ENCODE measurements at regions not wholly inside any gene's neighbourhood (a gene's known extent, or its start where the extent isn't known, plus 50 kb on each side); places are given as distances from the start of the nearest gene placed in this dataset.
A peak's percentile ranks its signal among the peaks of the same experiment; 100 is the strongest.
"Not testable (repeated sequence)": the region's sequence is repeated elsewhere in the genome, so short reads cannot be mapped to it uniquely, and the experiment has no call there.

- Histone ChIP-seq H3K4me1 (peaks cover 7% of the 10 kb centered on the region), H3K9me3 (no peaks in the 10 kb centered on the region), H3K27ac (peak overlapping the region; percentile 62), H3K27me3 (ENCODE audit: low read depth) (no peaks in the 10 kb centered on the region), H3K4me3 (no peak overlapping the region), H3K36me3 (no peaks in the 10 kb centered on the region)
- TF ChIP-seq, protein P1, sequence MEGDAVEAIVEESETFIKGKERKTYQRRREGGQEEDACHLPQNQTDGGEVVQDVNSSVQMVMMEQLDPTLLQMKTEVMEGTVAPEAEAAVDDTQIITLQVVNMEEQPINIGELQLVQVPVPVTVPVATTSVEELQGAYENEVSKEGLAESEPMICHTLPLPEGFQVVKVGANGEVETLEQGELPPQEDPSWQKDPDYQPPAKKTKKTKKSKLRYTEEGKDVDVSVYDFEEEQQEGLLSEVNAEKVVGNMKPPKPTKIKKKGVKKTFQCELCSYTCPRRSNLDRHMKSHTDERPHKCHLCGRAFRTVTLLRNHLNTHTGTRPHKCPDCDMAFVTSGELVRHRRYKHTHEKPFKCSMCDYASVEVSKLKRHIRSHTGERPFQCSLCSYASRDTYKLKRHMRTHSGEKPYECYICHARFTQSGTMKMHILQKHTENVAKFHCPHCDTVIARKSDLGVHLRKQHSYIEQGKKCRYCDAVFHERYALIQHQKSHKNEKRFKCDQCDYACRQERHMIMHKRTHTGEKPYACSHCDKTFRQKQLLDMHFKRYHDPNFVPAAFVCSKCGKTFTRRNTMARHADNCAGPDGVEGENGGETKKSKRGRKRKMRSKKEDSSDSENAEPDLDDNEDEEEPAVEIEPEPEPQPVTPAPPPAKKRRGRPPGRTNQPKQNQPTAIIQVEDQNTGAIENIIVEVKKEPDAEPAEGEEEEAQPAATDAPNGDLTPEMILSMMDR (IDR thresholded peaks at IDR 0.05) = no peak
- ATAC-seq (peak; percentile 21 to 48), DNase-seq (no peak)
- intact Hi-C loops (cut with DNase I) = no loop called here
These were observed 177.2 kb upstream of the TAB2 start for GRCh38 chr6:149140137-149140909.

DNA sequence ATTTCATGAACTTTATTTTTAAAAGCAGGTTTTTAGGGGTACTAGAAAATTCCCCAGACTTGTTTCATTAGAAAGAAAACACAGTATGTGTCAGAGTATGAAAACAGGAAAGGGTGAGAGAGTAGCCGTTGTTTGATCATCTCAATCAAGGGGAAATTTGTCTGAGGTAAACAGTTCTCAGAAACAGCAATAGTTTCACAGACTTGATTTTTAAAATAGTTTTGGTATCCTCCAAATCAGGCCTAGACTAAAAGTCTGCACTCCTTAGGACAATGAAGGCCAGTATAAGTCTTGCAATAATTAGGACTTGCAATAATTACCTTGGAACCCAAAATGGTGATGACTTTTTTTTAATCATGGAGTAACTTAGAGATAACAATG, 176.6 kb upstream of the TAB2 start:
- Histone ChIP-seq H3K4me1 (peaks cover 7% of the 10 kb centered on the region), H3K4me3 (no peak overlapping the region), H3K27me3 (ENCODE audit: low read depth) (no peaks in the 10 kb centered on the region), H3K9me3 (no peaks in the 10 kb centered on the region), H3K36me3 (no peaks in the 10 kb centered on the region), H3K27ac (peak overlapping the region; percentile 62)
- ATAC-seq = peak in 1 of 2 donors; percentile 33
- TF ChIP-seq, protein P1 (IDR thresholded peaks at IDR 0.05) = no peak
- intact Hi-C loops (cut with DNase I) = no loop called here
- DNase-seq = no peak

DNA sequence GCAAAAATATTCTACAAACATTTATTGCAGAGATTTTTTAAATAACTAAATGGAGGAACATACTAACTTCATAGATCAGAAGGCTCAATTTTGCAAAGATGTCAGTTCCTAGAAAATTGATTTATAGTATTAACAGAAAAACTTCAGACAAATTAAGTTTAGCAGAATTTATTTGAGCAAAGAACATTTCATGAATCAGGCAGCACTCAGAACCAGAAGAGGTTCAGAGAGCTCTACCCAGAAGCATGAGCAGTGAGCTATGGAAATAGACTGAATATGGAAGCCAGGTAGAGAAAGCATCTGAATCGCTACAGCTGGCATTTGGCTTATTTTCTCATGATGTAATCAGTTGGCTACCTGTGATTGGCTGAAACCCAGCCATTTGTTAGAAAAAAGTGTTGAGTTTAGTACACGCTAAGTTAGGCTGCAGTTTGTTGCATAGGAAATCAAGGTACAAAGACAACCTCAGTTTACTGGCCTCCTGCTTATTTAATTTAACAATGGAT, 174.5 kb upstream of the TAB2 start:
- intact Hi-C loops (cut with DNase I) = no loop called here
- no peaks in the 10 kb centered on the region for H3K27me3 ChIP-seq (ENCODE audit: low read depth)
- TF ChIP-seq, protein P1 (IDR thresholded peaks at IDR 0.05) = no peak
- no peaks in the 10 kb centered on the region for H3K36me3 ChIP-seq
- peaks cover 7% of the 10 kb centered on the region for H3K4me1 ChIP-seq
- DNase-seq (no peak), ATAC-seq (no peak)
- H3K9me3 ChIP-seq = no peaks in the 10 kb centered on the region
- no peak overlapping the region for H3K4me3 ChIP-seq
- no peak overlapping the region for H3K27ac ChIP-seq

DNA sequence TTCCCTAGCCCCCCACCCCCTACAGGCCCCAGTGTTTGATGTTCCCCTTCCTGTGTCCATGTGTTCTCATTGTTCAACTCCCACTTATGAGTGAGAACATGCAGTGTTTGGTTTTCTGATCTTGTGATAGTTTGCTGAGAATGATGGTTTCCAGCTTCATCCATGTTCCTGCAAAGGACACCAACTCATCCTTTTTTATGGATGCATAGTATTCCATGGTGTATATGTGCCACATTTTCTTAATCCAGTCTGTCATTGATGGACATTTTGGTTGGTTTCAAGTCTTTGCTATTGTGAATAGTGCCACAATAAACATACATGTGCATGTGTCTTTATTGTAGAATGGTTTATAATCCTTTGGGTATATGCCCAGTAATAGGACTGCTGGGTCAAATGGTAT, 171.7 kb upstream of the TAB2 start:
- H3K9me3 ChIP-seq; H3K27ac ChIP-seq; H3K27me3 ChIP-seq (ENCODE audit: low read depth); H3K4me1 ChIP-seq; H3K4me3 ChIP-seq; DNase-seq; intact Hi-C loops (cut with DNase I); H3K36me3 ChIP-seq; ATAC-seq: not testable (repeated sequence)

GRCh38 chr6:149147195-149147594, 170.3 kb upstream of the TAB2 start:
- no peaks in the 10 kb centered on the region for H3K4me1 ChIP-seq
- H3K4me3 ChIP-seq = no peak overlapping the region
- H3K27me3 ChIP-seq (ENCODE audit: low read depth) = no peaks in the 10 kb centered on the region
- TF ChIP-seq, protein P1 (IDR thresholded peaks at IDR 0.05) = no peak
- no peak overlapping the region for H3K27ac ChIP-seq
- no peak for DNase-seq
- intact Hi-C loops (cut with DNase I) = no loop called here
- H3K9me3 ChIP-seq = no peaks in the 10 kb centered on the region
- ATAC-seq = no peak
- H3K36me3 ChIP-seq = no peaks in the 10 kb centered on the region

- ATAC-seq (no peak), DNase-seq (no peak)
These were observed 169.4 kb upstream of the TAB2 start for GRCh38 chr6:149147938-149148718.

More at GRCh38 chr6:149147938-149148718, 169.4 kb upstream of the TAB2 start:
- H3K4me3 ChIP-seq = no peak overlapping the region
- intact Hi-C loops (cut with DNase I) = no loop called here
- TF ChIP-seq, protein P1 (IDR thresholded peaks at IDR 0.05) = no peak
- H3K9me3 ChIP-seq = no peaks in the 10 kb centered on the region
- no peaks in the 10 kb centered on the region for H3K27me3 ChIP-seq (ENCODE audit: low read depth)
- no peaks in the 10 kb centered on the region for H3K36me3 ChIP-seq
- H3K27ac ChIP-seq = no peak overlapping the region
- no peaks in the 10 kb centered on the region for H3K4me1 ChIP-seq

All from lower lobe of right lung (tissue), 2 donors.